HepG2 (cell line): ENCODE measurements at regions not wholly inside any gene's neighbourhood (a gene's known extent, or its start where the extent isn't known, plus 50 kb on each side); places are given as distances from the start of the nearest gene placed in this dataset.

Experiments
- ATAC-seq: fragments of 200-7000 bp; cut with Tn5 transposase; 3 replicates; pipeline ENCODE4 v1.9.1; 2020; ENCODE audit warnings: mild to moderate bottlenecking, moderate library complexity
- BruUV-seq: library from RNA; stranded (reverse); fragments of 400-500 nt; replicated peaks from 2 replicates; lab custom pipeline; 2021; lab: Mats Ljungman, UMichigan
- CTCF ChIA-PET: fragments of 300-600 bp; formaldehyde crosslinking; extraction: SDS; loops from one replicate; lab custom pipeline; 2021; ENCODE audit warnings: low total read pairs, inconsistent platforms, low intra/inter-chr PET ratio; lab: Yijun Ruan, JAX
- POLR2A ChIA-PET: fragments of 350-600 bp; sonication (Branson Sonifier 250); formaldehyde crosslinking; loops from one replicate; lab custom pipeline; 2020; ENCODE audit warnings: antibody characterized with exemption, inconsistent platforms; lab: Yijun Ruan, JAX
- DNase-seq: peaks from one replicate; pipeline ENCODE4 v3.0.0-alpha.2; 2015; ENCODE audit warnings: low spot score
- FAIRE-seq: peaks from 3 replicates; lab custom pipeline; 2011; peaks lifted over from hg19 to GRCh38; lab: Jason Lieb, UNC
- H2AFZ ChIP-seq: one replicate; pipeline ENCODE4 v1.6.1; 2011; ENCODE audit warnings: low read length, inconsistent platforms
- H3K27ac ChIP-seq: fragments of 300-600 bp; 3 replicates; pipeline ENCODE4 v1.8.0; 2011; ENCODE audit warnings: mixed run types, mild to moderate bottlenecking, mixed read lengths, low read length, inconsistent platforms; ENCODE audit not compliant: insufficient read depth; ENCODE audit errors: extremely low read length
- H3K27me3 ChIP-seq, 2 experiments: fragments of 200-600 bp in 1 of 2; 2 replicates in 1 of 2; 3 replicates in 1 of 2; pipeline versions ENCODE4 v1.6.0 to v1.8.0; 2011; ENCODE audit warnings: low read length in 2 of 2, mild to moderate bottlenecking in 2 of 2, moderate library complexity in 2 of 2, inconsistent platforms in 1 of 2; ENCODE audit not compliant: insufficient read depth in 2 of 2, control insufficient read depth in 1 of 2
- H3K36me3 ChIP-seq, 2 experiments: fragments of 200-600 bp in 1 of 2; replicated peaks in 1 of 2; 2 replicates in 1 of 2; 3 replicates in 1 of 2; pipeline versions ENCODE4 v1.5.1 to v1.8.0; 2011; ENCODE audit warnings: low read length in 2 of 2, inconsistent platforms in 1 of 2; ENCODE audit not compliant: insufficient read depth in 2 of 2, control insufficient read depth in 1 of 2
- H3K4me1 ChIP-seq: 2 replicates; pipeline ENCODE4 v1.5.1; 2012; ENCODE audit warnings: low read length, inconsistent platforms; ENCODE audit not compliant: insufficient read depth
- H3K4me2 ChIP-seq: 2 replicates; pipeline ENCODE4 v1.6.0; 2011; ENCODE audit warnings: low read depth, low read length, inconsistent platforms
- H3K4me3 ChIP-seq, 3 experiments: fragments of 200-600 bp in 1 of 3; sonication (generic), shearing (Covaris generic) in 1 of 3; replicated peaks in 1 of 3; 2 replicates each; pipeline ENCODE4 v1.5.1; 2011 to 2016; ENCODE audit warnings: low read length in 3 of 3, inconsistent platforms in 2 of 3, low read depth in 2 of 3, mild to moderate bottlenecking in 2 of 3, control low read depth in 1 of 3, mixed read lengths in 1 of 3; ENCODE audit not compliant: insufficient read depth in 1 of 3
- H3K79me2 ChIP-seq: one replicate; pipeline ENCODE4 v1.6.1; 2011; ENCODE audit warnings: low read length, inconsistent platforms; ENCODE audit not compliant: insufficient read depth
- H3K9ac ChIP-seq: 2 replicates; pipeline ENCODE4 v1.6.0; 2011; ENCODE audit warnings: mild to moderate bottlenecking, low read depth, low read length, inconsistent platforms; ENCODE audit not compliant: insufficient read depth
- H3K9me3 ChIP-seq: 2 replicates; pipeline ENCODE4 v1.5.1; 2012; ENCODE audit warnings: mild to moderate bottlenecking, low read length
- H4K20me1 ChIP-seq: 2 replicates; pipeline ENCODE4 v1.6.0; 2011; ENCODE audit warnings: inconsistent platforms, mild to moderate bottlenecking, low read length, moderate library complexity; ENCODE audit not compliant: insufficient read depth
- HOXA3 ChIP-seq: sonication (generic); formaldehyde crosslinking; IDR thresholded peaks from 2 replicates; pipeline ENCODE4 v1.5.0; 2020; ENCODE audit warnings: missing genetic modification reagents
- SCMH1 ChIP-seq: sonication (generic); formaldehyde crosslinking; IDR thresholded peaks from 2 replicates; pipeline ENCODE4 v1.9.0; 2021; ENCODE audit warnings: missing genetic modification reagents, mild to moderate bottlenecking, borderline replicate concordance
- SNAPC4 ChIP-seq: sonication (generic); formaldehyde crosslinking; IDR thresholded peaks from 2 replicates; pipeline ENCODE4 v1.4.0; 2020; ENCODE audit warnings: mild to moderate bottlenecking, missing genetic modification reagents
- THAP9 ChIP-seq: sonication (generic); formaldehyde crosslinking; IDR thresholded peaks from 2 replicates; pipeline ENCODE4; 2020; ENCODE audit warnings: missing genetic modification reagents, mild to moderate bottlenecking, borderline replicate concordance
- ZFP90 ChIP-seq: sonication (generic); formaldehyde crosslinking; IDR thresholded peaks from 2 replicates; pipeline ENCODE4 v1.8.0; 2022; ENCODE audit warnings: missing genetic modification reagents, mild to moderate bottlenecking, inconsistent platforms, borderline replicate concordance
- ZNF136 ChIP-seq: sonication (generic); formaldehyde crosslinking; IDR thresholded peaks from 2 replicates; pipeline ENCODE4 v1.8.1; 2022; ENCODE audit warnings: low read depth, mild to moderate bottlenecking, moderate library complexity, missing genetic modification reagents
- ZNF383 ChIP-seq: sonication (generic); formaldehyde crosslinking; IDR thresholded peaks from 2 replicates; pipeline ENCODE4 v1.4.0; 2020; ENCODE audit warnings: missing genetic modification reagents, mild to moderate bottlenecking, borderline replicate concordance
- ZNF570 ChIP-seq: sonication (generic); formaldehyde crosslinking; IDR thresholded peaks from 2 replicates; pipeline ENCODE4 v1.4.0; 2020; ENCODE audit warnings: mild to moderate bottlenecking, missing genetic modification reagents, borderline replicate concordance
- ZNF576 ChIP-seq: sonication (generic); formaldehyde crosslinking; IDR thresholded peaks from 2 replicates; pipeline ENCODE4 v1.4.0; 2020; ENCODE audit warnings: mild to moderate bottlenecking, missing genetic modification reagents
- ZSCAN22 ChIP-seq: sonication (generic); formaldehyde crosslinking; IDR thresholded peaks from 2 replicates; pipeline ENCODE4 v1.4.0; 2020; ENCODE audit warnings: mild to moderate bottlenecking, missing genetic modification reagents
- WGBS: methylation state at CpG from one replicate; pipeline ENCODE4 v1.1.6; 2017; ENCODE audit warnings: low lambda C conversion rate; 5-methylcytosine and 5-hydroxymethylcytosine counted together
- in situ Hi-C: cut with HindIII; loops from 2 replicates; pipeline ENCODE4 v1.10.0; 2017; ENCODE audit warnings: low pct_unique_long_range_greater_than_20kb; ENCODE audit not compliant: extremely low pct_ligation_motif_present
- intact Hi-C: fragments of 100-400 bp; cut with micrococcal nuclease; formaldehyde crosslinking; loops from one replicate; pipeline ENCODE4 v1.10.0; 2022; ENCODE audit not compliant: unreplicated experiment

GRCh38 chr3:144645300-144645699 lies 673.7 kb downstream of the DIPK2A start:
- WGBS: 0% methylated on average over 1 of the region's 1 CpG
- no peaks in the 10 kb centered on the region for H3K9me3 ChIP-seq
- ChIA-PET CTCF (no interaction called here), POLR2A (no interaction called here)
- no peaks in the 10 kb centered on the region for H3K27me3 ChIP-seq
- TF ChIP-seq ZSCAN22 (CRISPR knock-in tag): no peak
- TF ChIP-seq ZNF383 (CRISPR knock-in tag): no peak
- no peak for TF ChIP-seq ZFP90
- TF ChIP-seq HOXA3 (CRISPR knock-in tag): no peak
- TF ChIP-seq ZNF576 (CRISPR knock-in tag): no peak
- no peak for TF ChIP-seq ZNF570 (CRISPR knock-in tag)
- no TSS peak for BruUV-seq
- H2AFZ ChIP-seq: no peak overlapping the region
- no peak overlapping the region for H3K9ac ChIP-seq
- intact Hi-C loops: no loop called here
- in situ Hi-C loops: no loop called here
- no peaks in the 10 kb centered on the region for H3K4me1 ChIP-seq
- DNase-seq (no peak), FAIRE-seq (no peak), ATAC-seq (no peak)
- H3K36me3 ChIP-seq: no peaks in the 10 kb centered on the region
- no peak overlapping the region for H3K27ac ChIP-seq
- no peak overlapping the region for H3K4me2 ChIP-seq
- H3K4me3 ChIP-seq: no peak overlapping the region
- H4K20me1 ChIP-seq: no peaks in the 10 kb centered on the region
- H3K79me2 ChIP-seq: no peaks in the 10 kb centered on the region

- in situ Hi-C loops (no loop called here), intact Hi-C loops (no loop called here)
- ChIA-PET POLR2A (no interaction called here), CTCF (no interaction called here)
- H3K9ac ChIP-seq: no peak overlapping the region
- BruUV-seq: no TSS peak
- H3K4me1 ChIP-seq: no peaks in the 10 kb centered on the region
- DNase-seq (no peak), ATAC-seq (no peak), FAIRE-seq (no peak)
- no peak overlapping the region for H3K4me3 ChIP-seq
- peak overlapping the region; percentile 18 for H2AFZ ChIP-seq
- H4K20me1 ChIP-seq: no peaks in the 10 kb centered on the region
- H3K36me3 ChIP-seq: no peaks in the 10 kb centered on the region
- no peak overlapping the region for H3K27ac ChIP-seq
- H3K27me3 ChIP-seq: no peaks in the 10 kb centered on the region
- H3K4me2 ChIP-seq: no peak overlapping the region
- 61% methylated on average over 5 of the region's 5 CpGs for WGBS
- H3K9me3 ChIP-seq: no peaks in the 10 kb centered on the region
- H3K79me2 ChIP-seq: no peaks in the 10 kb centered on the region
- no peak for TF ChIP-seq SNAPC4 (CRISPR knock-in tag)
- TF ChIP-seq THAP9: no peak
- no peak for TF ChIP-seq ZNF136 (CRISPR knock-in tag)
- no peak for TF ChIP-seq SCMH1
Measured at GRCh38 chr3:144650380-144650779, 678.8 kb downstream of the DIPK2A start.
